Middle frontal gyrus (tissue), 1 donor: ENCODE measurements at regions not wholly inside any gene's neighbourhood (a gene's known extent, or its start where the extent isn't known, plus 50 kb on each side); places are given as distances from the start of the nearest gene placed in this dataset.
A peak's percentile ranks its signal among the peaks of the same experiment; 100 is the strongest.

ENCODE experiments used
- DNase-seq: peaks from one replicate; pipeline ENCODE4 v3.0.0-alpha.2; 2015; ENCODE audit warnings: low spot score; ENCODE audit errors: extremely low spot score

DNA sequence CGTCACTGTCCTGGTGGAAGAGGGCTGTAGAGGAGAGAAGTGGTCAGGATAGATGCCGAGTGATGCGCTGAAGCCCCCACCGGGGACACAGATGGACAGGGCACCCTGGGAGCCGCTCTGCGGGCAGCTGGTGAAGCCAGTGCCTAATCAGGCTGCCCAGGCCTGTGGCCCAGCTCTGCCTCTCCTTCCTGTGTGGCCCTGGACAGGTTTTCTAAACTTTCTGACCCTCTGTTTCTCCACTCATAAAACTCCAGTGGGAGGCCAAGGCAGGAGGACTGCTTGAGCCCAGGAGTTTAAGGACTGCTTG lies 86.1 kb downstream of the C5orf15 start:
- DNase-seq, result no peak

DNA sequence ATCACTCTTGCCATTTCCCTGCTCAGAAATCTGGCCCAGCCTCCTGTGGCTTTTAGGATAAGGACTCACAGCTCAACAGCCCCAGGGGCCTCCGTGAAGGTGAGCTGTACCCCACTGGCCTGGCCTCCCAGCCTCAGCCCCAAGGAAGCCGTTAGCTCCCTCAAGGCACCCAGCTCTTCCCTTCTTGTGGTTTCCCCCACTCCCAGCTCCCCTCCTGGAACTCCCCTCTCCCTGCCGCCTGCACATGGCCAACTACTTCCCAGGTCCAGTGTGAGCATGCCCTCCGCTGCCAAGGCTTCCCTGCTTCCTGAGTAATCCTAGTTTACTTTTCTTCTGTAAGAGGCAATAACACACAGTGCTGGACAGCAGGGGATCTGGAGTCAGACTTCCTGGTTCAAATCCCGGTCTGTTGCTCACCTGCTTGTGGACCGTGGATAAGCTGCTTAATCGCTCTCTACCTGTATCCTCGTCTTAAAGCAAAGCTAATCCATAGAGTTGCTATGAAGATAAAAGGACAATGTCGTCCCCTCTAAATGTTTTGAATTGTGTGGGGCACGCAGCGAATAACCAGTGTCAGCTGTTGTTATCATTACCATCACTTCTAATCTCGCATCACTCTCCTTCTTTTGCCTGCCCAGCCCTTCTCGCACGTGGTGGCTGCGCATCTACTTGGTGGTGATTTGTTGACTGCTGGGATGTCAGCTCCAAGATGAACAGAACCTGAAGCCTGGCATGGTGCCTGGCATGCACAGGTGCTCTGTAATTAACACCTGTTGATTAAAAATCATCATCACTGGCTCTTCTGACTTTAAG lies 86.6 kb downstream of the C5orf15 start:
- no peak for DNase-seq

DNA sequence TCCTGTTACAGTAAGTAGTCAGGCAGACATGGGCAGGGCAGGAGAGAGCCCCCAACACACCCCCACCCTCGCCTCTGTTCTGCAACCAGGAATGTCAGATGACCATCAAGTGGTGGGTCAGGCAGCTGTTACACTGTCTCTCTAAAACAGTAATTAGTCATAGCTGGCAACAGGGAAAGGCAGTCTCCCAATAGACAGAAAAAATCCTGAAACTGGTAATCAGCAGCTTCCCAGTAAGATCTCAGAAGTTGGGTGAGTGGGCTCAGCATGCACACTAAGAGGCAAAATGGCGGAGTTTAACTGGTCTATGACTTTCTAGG lies 90.2 kb downstream of the C5orf15 start:
- no peak for DNase-seq

DNA sequence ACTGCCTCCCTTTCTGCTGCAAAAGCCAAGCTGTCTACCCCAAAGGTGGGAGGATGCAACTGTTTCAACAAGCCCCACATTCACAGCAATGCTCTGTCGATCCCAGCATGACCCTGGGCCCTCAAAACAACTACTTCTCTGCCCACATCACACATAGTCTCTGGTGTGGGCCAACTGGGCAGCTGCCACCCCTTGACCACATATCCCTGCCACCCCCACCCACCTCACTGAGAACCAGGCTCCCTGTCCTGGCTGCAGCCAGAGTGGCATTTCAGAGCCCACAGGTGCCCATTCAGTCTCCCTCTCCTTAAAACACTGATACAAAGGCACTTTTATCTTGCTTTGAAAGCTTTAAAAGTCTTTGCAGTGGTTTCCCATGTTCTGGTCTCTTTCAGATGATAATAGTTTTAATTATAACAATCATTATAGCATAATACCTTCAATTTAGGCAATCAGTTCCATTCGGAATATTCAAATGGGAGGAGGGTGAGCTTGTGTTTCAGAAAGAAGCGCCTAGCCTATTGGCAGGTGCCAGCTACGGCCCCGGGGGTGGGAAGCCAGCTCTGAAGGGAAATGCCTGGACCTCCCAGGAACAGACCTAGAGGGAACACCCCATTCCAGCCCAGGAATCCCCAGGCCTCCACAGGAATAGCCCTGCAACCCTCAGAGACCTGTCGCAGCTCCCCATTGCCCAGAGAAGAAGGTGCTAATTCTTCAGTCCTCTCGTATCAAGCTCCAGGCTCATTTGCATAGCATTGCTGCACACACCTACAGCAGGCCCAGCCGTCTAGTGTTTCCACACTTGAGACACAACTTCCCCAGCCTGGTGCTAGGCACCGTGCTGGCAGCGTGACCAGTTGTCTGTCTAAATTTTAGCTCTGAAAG lies 90.8 kb downstream of the C5orf15 start:
- DNase-seq, result no peak

DNA sequence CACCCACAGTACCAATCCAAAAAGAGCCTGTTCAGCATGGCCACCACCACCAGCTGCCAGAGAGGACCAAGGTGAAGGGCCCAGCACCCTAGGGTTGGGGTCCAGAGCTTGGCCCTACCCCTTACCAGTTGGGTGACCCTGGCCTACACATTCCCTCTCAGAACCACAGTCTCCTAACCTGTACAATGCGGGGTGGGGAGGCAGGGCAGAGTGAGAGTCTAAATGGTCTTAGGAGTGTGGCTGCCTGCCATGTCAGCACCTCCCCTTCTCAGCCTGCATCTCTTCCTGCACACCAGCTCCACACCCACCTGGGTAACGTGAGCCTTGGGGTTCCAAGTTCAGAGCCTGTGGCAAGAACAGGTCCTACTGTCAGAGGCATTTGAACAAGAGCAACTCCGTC lies 92.2 kb downstream of the C5orf15 start:
- no peak for DNase-seq

DNA sequence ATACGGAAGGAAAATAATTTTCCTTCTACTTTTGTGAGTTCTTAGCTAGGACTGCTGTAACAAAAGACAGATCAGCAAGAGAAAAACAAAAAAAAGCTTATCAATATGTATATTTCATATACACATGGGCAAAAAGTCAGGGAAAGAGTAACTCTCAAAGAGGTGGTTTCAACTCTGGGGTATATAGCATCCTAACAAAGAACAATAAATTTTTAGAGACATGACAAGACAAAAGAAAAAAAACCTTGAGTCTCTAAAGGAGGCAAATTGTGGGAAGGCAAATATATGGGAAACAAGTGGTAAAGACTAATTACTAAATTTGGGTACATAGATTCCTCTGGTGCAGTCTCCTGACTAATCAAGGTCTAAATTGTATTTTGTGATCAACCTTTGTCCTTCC lies 93.2 kb downstream of the C5orf15 start:
- no peak for DNase-seq

DNA sequence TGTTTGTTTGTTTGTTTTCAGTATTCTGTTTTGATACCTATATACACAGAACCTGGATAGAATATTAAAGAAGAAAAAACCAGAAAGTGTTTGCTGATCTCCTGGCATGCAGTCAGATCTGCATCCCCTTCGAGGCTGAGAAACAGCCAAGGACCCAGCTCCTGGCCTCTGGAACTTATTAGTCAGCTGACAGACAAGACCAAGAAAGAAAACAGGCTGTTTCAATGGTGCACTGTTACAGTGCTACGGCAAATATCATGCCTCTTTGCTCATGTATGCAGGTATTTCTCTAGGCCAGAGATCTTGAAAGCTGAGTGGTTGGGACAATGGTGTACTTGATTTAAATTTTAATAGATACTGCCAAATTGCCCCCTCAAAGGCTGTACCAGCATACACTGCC lies 95.0 kb downstream of the C5orf15 start:
- DNase-seq, result no peak

DNA sequence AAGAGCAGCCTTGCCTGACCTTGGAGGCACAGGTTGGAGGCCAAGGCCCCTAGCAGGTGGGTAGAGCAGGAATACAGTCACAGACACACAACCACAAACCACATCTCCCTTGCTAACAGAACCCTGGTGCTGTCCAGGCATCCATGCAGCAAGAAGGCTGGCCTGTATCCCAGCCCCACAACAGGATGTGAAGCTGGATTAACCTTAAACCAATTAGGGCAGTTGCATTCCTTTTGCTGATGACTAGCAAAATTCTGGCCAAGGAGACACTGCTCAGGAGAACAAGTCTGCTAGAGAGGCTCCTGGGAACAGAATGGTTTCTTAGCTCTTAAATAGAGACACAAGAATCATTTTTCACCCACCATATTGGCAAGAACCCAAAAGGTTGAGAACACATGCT lies 97.8 kb downstream of the C5orf15 start:
- DNase-seq, result no peak

DNA sequence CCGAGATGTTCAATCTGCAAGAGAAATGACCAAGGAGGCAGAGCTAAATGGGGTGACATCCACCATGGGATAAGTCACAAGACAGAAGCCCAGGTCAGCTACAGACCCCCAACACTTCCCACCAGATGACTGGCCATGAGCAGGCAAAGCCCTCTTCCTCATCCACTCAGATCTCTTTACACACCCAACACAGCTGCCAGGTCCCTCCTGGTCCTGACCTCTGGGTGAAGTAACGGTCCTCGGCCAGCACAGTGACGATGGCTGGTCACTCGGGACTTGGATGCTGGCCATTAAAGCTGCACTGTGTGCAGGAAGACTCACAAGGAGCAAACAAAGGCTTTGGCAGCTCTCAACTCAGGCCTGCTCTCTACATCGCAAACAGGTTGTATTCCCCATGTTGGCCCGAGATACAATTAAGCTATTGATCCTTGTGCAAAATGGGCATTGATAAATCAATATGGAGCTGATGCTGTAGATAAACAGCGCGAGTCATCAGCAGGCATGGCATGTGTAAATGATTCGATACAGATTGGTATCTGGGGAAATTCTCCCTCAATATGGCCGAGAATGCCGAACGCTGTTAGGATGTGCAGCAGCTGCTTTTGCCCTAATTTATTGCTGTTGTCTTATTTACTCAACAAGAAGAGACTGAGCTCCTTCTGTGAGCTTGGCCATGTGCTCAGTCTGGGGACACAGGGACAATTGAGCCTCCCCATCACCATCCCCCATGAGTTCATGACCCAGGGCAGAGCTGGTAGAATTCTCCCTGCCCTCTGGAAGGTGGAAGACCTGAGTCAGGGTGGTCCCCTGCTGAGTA lies 98.7 kb downstream of the C5orf15 start:
- no peak for DNase-seq

DNA sequence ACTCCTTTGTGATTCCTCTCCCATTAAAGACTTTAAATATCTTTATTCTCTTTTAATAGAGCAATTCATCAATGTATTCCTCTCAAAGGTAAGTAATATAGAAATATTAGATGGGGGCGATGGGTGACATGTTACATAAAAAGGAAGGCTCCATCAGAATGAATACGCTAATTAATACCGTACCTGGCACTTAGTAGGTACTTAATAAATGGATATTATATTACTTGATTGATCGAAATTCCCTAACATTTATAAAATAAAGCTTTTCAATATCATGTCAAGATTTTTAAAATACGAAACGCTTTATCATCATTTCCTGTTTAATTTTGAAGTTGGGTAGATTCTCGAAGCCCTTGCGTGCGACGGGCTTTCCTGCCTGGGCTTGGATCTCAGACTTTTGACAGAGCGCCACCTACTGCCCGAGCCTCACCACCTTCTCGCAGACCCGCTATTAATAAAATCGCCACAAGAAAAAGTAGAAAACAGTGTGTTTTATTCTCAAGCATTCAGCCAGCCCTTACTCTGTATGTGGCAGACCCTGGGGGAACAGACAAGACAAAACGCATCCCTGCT lies 99.4 kb downstream of the C5orf15 start:
- peak; percentile 66 for DNase-seq

DNA sequence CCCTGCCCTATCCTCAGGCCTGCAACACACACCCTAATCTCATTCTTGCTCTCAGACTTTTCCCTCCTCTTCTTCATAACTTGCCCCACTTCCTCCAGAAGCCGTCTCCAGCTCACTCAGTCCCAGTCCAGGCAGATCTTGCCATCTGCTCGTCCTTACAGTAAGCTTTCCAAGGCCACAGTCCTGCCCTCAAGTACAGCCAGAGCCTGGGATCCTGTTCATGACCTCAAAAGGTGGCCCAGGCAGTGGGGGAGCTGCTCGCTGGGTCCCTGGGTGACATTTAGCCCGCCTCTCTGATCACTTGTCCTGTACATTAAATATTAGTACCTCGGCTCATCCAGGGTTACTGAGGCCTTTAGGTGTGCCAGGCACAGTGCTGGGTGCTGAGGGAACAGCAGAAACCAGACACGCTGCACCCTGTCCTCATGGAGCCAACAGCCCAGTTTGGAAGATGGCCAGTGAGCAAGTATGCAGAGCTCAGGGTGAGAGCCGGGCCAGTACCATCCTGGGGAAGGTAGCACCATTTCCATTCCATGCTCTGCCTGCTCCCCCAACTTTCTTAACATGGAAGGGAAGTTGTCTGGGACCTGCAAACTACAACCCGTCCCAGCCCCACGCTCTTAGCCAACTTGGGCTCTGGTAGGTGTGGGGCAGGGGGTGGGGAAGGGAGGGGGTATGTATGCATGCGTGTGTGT lies 100.4 kb downstream of the C5orf15 start:
- no peak for DNase-seq

DNA sequence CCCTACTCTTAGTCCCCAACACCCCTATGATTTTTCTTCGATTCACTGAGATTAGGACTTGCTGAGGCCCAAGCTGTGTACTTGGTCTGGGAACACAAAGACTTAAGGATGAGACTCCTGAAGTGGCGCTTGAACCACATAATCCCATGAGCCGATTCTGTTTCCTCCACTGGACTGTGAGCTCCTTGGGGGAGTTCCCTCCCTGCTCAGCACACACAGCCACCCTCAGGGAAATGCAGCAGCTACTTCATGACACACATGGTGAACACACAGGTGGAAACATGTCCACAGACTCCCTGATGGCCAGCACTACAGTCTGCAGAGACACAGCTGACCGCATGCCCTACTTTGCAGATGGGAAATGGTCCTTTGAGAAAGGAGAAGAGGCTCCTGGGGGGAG lies 101.1 kb downstream of the C5orf15 start:
- no peak for DNase-seq

DNA sequence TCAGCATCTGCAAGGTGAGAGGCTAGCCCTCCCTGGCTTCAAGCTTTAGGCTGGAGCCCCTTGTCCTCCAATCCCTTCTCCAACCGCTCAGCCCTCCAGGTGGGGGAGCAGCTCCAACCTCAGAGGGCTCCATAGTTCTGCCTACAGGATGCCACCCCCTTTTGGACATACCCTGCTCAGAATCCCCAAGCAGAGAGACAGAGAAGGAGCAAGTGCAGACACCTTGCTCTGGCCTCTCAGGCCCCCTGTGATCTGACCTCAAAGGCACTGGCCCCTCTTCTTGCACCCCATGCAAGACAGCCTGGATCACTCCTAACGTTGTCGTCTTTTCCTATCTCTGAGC lies 101.6 kb downstream of the C5orf15 start:
- DNase-seq, result no peak

DNA sequence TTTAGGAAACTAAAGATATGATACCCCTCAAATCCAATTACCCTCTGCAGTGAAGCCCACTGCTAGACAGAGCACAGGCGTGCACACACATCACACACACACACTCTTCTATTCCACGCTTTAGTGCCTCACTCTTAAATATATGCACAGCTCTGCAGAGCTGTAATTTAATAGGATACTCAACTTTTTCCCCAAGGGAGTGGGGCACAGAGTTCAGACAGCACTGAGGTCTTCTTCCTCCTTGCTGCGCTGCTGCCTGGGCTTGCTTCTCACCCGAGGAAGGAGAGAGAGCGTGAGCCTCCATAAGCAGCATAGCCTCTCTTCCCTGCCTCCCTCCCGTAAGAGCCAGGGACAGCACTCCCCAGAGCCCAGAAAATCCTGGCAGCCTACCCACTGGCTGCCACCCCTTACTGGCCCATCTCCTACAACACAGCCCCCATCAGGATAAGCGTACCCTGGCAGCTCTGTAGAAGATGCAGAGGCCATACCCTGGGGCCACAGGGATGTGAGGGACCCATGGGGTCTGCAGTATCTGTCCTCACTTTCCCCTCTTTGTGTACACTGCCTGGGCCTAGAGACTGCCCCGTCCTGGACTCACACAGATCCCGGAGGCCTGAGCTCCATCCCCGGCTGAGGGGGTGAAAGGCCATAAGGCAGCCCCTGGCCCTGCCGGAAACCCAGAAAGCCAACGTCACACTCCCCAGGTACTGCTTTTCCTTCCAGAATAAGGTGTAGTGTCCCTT lies 102.1 kb downstream of the C5orf15 start:
- DNase-seq, result no peak

DNA sequence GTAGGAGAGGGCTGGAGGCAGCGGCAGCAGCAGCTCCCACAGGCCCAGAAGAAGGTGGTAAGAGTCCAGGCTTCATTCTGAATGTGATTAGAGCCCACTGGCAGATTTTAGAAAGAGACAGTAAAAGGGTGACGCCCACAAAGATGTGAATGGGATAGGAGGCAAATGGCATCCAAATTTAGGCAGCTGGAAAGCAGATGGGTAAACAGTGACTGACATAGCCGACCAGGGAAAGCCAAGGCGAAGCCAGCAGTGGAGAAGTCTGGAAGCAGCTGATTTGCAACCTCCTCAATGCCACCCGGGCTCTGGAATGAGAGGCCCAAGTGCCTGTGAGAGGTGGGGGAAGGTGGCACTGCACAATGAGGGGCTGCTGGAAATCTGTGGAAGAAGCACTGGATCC lies 103.3 kb downstream of the C5orf15 start:
- no peak for DNase-seq

DNA sequence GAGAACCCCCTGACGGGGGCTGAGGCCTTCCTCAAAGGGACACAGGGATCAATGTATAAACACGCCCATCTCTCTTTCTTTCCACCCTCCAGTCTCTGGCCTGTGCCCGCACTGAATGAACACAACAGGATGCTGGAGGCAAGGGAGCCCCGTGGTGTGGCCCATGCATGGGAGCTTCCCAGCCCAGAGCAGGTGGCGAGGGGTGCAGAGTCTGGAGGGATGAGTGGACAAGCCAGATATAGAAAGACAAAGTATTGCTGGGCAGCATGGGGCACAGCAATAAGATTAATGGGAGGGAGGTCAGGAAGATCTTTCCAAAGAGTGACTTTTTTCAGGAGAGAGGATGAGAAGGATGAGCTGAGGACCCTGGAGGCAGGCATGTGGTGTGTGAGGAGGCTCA lies 103.7 kb downstream of the C5orf15 start:
- no peak for DNase-seq

DNA sequence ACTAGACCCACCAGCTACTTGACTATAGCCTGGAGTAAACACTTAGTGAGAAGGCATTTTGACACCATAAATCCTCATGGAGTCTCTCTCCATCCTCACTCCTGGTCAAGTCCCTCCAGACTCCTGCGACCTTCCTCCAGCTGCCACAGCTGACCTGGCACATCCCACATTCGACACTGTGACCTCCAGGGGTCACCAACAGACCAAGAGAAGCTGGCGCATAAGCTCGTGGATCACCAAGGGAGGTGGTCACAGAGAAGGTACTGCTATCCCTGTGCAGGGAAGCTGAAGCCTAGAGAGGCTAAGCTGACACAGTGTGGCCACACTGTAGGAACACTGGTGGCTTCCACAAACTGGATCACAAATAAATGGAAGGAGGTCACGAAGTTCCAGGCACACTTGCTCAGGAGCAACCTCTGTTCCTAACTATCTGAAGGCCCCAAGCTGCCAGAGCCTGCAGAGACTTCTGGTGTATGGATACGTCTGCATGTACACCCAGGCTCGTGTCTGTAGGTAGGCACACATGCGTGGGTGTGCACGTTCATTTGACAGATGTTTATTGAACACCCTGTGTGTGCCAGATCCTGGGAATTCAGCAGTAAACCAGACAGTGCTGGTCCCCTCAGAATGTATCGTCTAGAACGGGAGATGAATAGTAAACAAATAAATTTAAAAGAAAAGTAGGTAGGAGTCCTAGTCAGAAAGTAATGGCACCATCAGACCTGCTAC lies 104.4 kb downstream of the C5orf15 start:
- DNase-seq, result no peak

DNA sequence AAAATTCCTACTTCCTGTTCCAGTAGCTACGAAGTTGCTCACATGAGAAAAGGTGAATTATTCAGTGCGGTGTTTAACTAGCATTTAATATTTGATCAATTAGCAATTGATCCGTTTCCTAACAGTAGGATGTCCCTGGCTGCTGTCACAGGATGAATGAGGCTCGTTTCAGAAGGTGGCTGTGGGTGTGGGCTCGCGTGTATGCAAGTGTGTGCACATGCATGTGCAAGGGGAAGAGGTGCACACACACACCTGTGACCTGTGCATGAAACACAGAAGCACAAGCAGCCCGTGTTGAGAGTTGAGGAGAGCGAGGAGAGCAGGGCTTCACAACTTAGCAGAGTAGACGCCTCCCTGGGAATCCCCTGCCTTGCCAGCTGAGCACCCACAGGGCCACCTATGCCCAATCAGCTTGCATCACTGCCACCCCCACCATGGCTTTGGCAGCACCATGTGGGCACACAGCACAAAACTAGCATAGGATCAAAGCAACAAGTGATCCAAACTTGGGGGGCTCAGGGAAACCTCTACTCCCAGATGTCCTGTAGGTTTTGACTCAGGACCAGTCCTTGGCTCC lies 107.2 kb downstream of the C5orf15 start:
- DNase-seq, result no peak

DNA sequence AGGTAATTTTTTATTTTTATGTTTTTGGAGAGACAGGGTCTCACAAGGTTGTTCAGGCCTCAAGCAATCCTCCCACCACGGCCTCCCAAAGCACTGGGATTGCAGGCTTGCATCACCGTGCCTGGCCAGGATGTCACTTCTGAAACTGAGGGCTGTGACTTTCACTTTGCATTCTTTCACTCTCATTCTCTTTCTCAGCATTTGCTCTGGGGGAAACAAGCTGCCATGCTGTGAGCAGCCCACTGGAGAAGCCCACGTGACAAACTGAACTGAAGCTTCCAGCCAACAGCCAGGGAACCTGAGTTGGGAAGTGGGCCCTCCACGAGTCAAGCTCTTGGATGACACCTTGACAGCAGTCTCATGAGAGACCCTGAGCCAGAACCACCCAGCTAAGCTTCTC lies 109.4 kb downstream of the C5orf15 start:
- DNase-seq, result no peak
